ENCODE measurements at regions not wholly inside any gene's neighbourhood (a gene's known extent, or its start where the extent isn't known, plus 50 kb on each side); places are given as distances from the start of the nearest gene placed in this dataset.
A peak's percentile ranks its signal among the peaks of the same experiment; 100 is the strongest.

GRCh38 chr14:76636602-76637001 lies 124.7 kb upstream of the VASH1 start:
- no peak overlapping the region for H3K27ac ChIP-seq
- TF ChIP-seq CTCF (conservative IDR thresholded peaks at IDR 0.05), result no peak

GRCh38 chr14:76638841-76639240 lies 122.4 kb upstream of the VASH1 start:
- no peak for TF ChIP-seq CTCF (conservative IDR thresholded peaks at IDR 0.05)
- H3K27ac ChIP-seq, result no peak overlapping the region

GRCh38 chr14:76639606-76640229 lies 121.5 kb upstream of the VASH1 start:
- no peak for TF ChIP-seq CTCF (conservative IDR thresholded peaks at IDR 0.05)
- no peak overlapping the region for H3K27ac ChIP-seq

- no peak for TF ChIP-seq CTCF (conservative IDR thresholded peaks at IDR 0.05)
- no peak overlapping the region for H3K27ac ChIP-seq
These were observed 120.3 kb upstream of the VASH1 start for GRCh38 chr14:76640923-76641395.

GRCh38 chr14:76641541-76641940 lies 119.7 kb upstream of the VASH1 start:
- TF ChIP-seq CTCF (conservative IDR thresholded peaks at IDR 0.05), result no peak
- no peak overlapping the region for H3K27ac ChIP-seq

GRCh38 chr14:76643887-76644286 lies 117.4 kb upstream of the VASH1 start:
- H3K27ac ChIP-seq, result no peak overlapping the region
- TF ChIP-seq CTCF (conservative IDR thresholded peaks at IDR 0.05), result no peak

GRCh38 chr14:76644855-76645518 lies 116.3 kb upstream of the VASH1 start:
- no peak overlapping the region for H3K27ac ChIP-seq
- TF ChIP-seq CTCF (conservative IDR thresholded peaks at IDR 0.05), result peak; percentile 79

All from VCaP (cell line).